A204.1 (cell line): ENCODE measurements at regions not wholly inside any gene's neighbourhood (a gene's known extent, or its start where the extent isn't known, plus 50 kb on each side); places are given as distances from the start of the nearest gene placed in this dataset.

Experiments used
- FAIRE-seq: peaks from 2 replicates; lab custom pipeline; 2012; peaks lifted over from hg19 to GRCh38; lab: Jason Lieb, UNC

GRCh38 chr1:234752927-234753326 lies 142.9 kb upstream of the IRF2BP2 start:
- FAIRE-seq, result no peak

- no peak for FAIRE-seq
Measured at GRCh38 chr1:234751678-234752077, 141.7 kb upstream of the IRF2BP2 start.

DNA sequence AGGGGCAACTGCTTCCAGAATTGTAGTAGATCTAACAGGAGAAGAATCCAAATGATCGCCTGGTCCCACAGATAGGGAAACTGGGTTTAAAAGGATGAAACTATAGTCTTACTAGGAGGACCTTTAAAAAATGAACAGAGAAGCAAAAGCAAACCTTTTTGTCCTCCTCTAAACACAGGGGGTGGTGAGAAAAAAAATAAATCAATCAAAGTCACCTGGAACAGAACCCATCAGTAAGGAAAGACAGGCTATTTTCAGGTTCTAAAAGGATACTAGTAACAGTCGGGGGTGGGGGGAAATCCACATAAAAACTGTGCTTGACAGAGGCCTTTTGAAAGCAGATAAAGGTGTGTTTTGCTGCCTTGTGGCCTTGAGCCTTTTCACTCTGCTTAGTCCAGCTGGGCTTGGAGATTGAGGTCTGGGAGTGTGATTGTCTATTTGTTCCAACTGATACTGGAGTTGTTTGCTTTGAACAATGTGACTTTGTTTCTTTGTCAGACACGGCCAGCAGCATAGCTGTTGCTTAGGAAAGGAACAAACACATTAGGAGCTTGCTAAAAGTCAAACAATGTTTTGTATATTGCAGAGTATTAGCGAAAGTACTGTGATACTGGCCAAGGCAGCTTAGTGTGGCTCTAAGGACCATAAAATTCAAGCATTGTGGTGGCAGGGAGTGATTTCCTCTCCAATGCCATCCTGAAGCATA lies 141.1 kb upstream of the IRF2BP2 start:
- FAIRE-seq, result no peak

DNA sequence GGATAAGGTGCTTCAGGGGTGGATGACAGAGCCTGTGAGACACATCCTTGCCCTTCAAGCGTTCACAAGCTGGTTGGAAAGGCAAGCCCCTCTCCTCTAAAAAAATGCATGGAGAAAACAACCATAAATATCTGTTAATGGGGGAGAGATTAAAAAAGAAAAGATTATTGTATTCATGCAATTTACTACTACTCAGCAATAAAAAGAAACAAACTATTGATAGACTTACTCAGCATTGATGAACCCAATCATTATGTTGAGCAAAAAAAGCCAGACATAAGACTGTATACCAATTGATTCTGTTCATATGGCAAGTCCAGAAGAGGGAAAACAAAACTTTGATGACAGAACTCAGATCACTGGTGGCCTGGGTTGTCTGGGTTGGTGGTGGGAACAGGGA lies 138.7 kb upstream of the IRF2BP2 start:
- no peak for FAIRE-seq

GRCh38 chr1:234748066-234748465 lies 138.1 kb upstream of the IRF2BP2 start:
- no peak for FAIRE-seq

- FAIRE-seq, result no peak
Measured at GRCh38 chr1:234746798-234747196, 136.8 kb upstream of the IRF2BP2 start.

- no peak for FAIRE-seq
Measured at GRCh38 chr1:234745844-234746797, 136.1 kb upstream of the IRF2BP2 start.

GRCh38 chr1:234745276-234745675 lies 135.3 kb upstream of the IRF2BP2 start:
- no peak for FAIRE-seq

DNA sequence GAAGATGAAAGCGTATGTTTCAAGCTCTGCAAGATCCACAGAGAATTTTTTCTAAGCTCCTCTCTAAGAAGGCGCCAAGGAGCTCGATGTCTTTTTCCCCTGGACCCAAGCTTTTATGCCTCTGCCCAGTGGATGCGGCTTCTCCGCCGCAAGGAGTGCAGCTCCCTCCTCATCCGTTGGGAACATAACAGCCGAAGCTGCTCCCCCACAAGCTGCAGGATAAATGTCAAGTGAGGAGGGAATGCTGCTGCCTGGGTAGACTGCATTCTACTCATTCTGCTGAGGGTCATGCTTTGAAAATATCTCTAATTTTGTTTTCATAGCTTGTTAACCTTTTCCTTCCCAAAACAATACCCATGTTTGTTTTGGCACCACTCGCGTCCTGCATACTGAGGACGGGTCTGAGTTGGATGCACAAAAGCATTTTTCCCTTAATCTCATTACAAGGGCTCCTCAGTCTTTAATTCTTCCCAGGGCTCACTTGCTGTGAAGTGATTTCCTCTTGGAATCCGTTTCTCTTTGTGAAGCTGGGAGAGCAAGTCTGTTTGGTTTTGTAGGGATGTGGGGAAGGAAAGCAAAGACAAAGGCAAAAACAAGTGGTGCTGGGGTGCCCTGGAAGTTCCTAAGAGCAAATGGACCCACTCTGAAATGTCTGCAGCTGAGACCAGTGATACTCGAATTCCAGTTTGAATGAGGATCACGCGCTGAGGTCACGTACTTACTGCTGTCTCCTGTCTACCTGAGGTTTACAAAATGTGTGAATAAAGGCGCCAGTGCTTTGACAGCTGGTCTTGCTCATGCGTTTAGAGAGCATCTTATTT lies 134.0 kb upstream of the IRF2BP2 start:
- no peak for FAIRE-seq

DNA sequence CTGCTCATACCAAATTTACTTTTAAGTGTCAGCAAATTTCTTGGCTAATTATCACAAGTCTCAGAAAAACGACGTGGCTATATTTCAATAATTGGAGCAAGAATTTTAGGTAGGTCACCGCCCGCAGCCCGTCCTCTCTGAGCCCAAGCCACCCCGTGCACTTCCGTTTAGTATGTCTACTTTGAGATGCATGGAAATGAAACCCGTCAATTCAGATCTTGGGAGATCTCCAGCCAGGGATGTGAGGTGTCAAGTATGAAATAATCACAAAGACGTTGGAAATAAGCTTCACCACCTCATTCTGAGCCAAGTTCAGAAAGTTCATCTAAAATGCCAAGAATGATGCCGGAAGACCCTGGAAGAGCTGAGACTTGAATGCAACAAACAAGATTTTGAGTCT lies 132.6 kb upstream of the IRF2BP2 start:
- FAIRE-seq, result no peak

GRCh38 chr1:234737967-234738314 lies 128.0 kb upstream of the IRF2BP2 start:
- FAIRE-seq, result no peak

GRCh38 chr1:234735916-234736315 lies 125.9 kb upstream of the IRF2BP2 start:
- FAIRE-seq, result no peak

- FAIRE-seq, result no peak
Measured at GRCh38 chr1:234735476-234735875, 125.5 kb upstream of the IRF2BP2 start.

GRCh38 chr1:234734869-234735268 lies 124.9 kb upstream of the IRF2BP2 start:
- no peak for FAIRE-seq

DNA sequence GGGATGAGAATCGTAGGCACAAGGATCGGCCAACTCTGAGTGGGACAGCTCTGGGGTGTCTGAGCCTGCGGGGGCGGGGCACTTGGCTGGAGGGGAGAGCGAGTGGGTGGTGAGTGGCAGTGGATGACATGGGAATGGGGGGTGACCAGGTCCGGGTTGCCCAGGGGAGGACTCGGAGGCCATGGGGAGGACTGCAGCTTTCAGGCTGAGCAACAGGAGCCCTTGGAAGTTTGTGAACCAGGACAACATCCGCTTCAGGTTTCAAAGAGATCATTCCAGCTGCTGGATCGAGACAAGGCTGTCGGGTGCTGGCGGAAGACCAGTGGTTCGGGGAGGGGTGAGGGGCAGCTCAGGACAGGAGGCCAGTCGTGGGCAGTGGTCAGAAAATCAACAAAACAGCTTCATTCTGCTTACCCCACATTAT lies 124.4 kb upstream of the IRF2BP2 start:
- no peak for FAIRE-seq

- FAIRE-seq, result no peak
Measured at GRCh38 chr1:234733427-234733826, 123.4 kb upstream of the IRF2BP2 start.

DNA sequence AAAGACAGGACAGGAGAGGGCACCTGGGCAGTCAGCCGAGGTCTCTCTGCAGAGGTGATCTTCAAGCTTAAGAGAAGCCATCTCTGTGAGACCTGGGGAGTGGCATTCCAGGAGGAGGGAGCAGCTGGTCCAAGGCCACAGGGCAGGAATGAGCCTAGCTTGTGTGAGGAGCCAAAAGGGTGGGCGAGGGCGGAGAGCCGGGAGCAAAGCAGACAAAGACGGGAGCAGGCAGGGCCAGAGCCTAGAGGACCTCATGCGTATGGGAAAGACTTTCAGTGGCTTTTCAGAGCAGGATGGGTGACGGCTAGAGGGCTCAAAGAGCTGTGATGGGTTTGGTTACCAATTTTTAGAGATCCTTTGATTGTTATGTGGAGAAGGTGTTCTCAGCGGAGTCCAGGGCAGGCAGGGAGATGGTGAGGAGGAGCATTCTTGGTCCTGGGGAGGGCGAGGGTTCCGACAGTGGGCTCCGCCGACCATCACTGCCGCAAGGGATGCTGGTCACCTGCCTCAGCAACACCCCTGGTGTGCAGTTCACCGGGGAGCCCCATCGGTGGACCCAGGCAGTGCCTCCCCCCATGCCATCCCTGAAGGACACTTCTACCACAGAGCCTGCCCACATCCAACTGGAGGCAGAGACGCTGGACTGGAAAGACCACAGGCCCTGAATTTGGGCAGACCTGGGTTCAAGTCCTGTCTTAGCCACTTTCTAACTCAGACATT lies 122.9 kb upstream of the IRF2BP2 start:
- no peak for FAIRE-seq

GRCh38 chr1:234732260-234732659 lies 122.3 kb upstream of the IRF2BP2 start:
- no peak for FAIRE-seq

GRCh38 chr1:234731569-234732085 lies 121.6 kb upstream of the IRF2BP2 start:
- no peak for FAIRE-seq

- no peak for FAIRE-seq
Measured at GRCh38 chr1:234730770-234731568, 121.0 kb upstream of the IRF2BP2 start.

DNA sequence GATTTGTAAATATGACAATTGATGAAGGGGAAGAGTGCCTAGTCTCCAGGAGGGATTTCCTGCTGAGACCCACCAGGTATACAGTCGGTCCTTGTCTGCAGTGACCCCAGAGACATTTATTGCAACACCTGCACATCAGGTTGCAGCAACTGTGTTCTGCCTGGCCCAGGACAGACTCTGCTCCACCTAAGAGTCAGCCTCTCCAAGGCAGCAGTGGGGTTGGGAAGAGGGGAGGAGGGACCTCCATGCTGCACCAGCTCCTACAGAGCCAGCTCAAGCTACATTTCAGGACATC lies 120.4 kb upstream of the IRF2BP2 start:
- FAIRE-seq, result no peak
